ENCODE measurements at regions not wholly inside any gene's neighbourhood (a gene's known extent, or its start where the extent isn't known, plus 50 kb on each side); places are given as distances from the start of the nearest gene placed in this dataset.
"Not testable (repeated sequence)": the region's sequence is repeated elsewhere in the genome, so short reads cannot be mapped to it uniquely, and the experiment has no call there.

DNA sequence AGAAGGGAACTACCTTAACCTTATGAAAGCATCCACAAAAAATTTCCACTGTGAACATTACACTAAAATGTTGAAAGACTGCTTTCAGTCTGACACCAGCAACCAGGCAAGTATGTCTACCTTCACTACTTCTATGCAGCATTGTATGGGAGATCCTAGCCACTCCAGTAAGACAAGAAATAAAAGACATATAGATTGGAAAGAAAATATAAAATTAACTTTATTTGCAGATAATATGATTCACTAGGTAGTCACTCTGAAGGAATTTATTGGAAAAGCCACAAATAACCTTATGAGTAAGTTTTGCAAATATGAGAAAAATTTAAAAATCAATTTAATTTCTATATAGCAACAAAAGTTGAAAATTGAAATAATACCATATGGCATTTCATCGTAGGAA, 172.0 kb downstream of the RERGL start:
- no peak for DNase-seq (ENCODE audit: low spot score)
- TF ChIP-seq, protein P1, sequence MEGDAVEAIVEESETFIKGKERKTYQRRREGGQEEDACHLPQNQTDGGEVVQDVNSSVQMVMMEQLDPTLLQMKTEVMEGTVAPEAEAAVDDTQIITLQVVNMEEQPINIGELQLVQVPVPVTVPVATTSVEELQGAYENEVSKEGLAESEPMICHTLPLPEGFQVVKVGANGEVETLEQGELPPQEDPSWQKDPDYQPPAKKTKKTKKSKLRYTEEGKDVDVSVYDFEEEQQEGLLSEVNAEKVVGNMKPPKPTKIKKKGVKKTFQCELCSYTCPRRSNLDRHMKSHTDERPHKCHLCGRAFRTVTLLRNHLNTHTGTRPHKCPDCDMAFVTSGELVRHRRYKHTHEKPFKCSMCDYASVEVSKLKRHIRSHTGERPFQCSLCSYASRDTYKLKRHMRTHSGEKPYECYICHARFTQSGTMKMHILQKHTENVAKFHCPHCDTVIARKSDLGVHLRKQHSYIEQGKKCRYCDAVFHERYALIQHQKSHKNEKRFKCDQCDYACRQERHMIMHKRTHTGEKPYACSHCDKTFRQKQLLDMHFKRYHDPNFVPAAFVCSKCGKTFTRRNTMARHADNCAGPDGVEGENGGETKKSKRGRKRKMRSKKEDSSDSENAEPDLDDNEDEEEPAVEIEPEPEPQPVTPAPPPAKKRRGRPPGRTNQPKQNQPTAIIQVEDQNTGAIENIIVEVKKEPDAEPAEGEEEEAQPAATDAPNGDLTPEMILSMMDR (IDR thresholded peaks at IDR 0.05; ENCODE audit: extremely low read depth, insufficient read depth, missing control alignments): no peak
- in situ Hi-C loops (cut with MboI; ENCODE audit: low pct_unique_long_range_greater_than_20kb, low sequenced_read_pairs, unreplicated experiment): no loop called here

DNA sequence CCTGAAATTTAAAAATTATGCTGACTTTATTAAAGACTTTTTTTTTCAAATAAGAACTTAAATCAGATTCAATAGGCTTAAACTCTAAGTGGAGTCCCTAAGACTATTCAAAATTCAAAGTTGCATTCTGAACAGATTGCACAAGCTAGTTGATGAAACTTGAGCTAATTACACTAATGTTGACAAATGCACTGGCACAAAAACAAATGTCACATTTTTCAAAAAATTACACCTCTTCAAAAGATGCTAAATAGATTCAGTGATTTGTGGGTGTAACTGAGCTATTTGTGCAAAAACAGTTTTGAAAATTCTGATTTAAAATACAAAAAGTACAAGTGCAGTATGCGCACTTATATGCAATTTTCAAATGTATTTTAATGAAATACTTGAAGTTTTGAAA, 205.4 kb downstream of the RERGL start:
- TF ChIP-seq, protein P1 (IDR thresholded peaks at IDR 0.05; ENCODE audit: extremely low read depth, insufficient read depth, missing control alignments): no peak
- in situ Hi-C loops (cut with MboI; ENCODE audit: low pct_unique_long_range_greater_than_20kb, low sequenced_read_pairs, unreplicated experiment): no loop called here
- DNase-seq (ENCODE audit: low spot score): no peak

DNA sequence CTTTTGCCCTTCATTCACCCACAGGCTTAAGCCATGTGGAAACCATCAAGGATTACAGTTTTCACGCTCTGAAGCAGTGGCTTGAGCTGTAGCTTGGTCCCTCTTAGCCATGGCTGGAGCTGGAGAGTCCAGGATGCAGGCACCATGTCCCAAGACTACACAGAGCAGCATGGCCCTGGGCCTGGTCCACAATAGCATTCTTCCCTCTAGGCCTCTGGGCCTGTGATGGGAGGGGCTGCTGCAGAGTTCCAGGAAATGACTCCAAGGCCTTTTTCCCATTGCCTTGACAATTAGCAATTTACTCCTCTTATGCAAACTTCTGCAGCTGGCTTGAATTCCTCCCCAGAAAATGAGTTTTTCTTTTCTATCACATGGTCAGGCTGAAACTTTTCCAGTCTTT, 211.3 kb downstream of the RERGL start:
- no peak for DNase-seq (ENCODE audit: low spot score)
- in situ Hi-C loops (cut with MboI; ENCODE audit: low pct_unique_long_range_greater_than_20kb, low sequenced_read_pairs, unreplicated experiment): no loop called here
- TF ChIP-seq, protein P1 (IDR thresholded peaks at IDR 0.05; ENCODE audit: extremely low read depth, insufficient read depth, missing control alignments): no peak

DNA sequence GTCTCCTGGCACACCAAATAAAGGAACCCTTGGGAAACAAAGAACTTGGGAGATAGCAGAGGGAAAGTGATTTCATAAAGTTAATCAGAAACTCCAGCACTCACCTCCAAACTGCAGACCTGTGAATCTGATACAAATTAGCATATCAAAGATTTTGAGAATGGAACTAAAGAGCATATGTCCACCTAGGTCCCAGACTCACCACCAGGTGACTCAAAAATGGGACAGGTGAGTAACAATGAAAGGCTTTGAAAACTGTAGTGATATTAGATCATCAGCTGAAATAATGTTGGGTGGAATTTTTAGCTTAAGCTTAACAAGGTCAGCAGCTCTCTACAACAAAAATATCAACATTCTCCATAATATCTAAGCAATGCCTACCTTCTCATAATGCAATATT, 214.8 kb downstream of the RERGL start:
- TF ChIP-seq, protein P1 (IDR thresholded peaks at IDR 0.05; ENCODE audit: extremely low read depth, insufficient read depth, missing control alignments): no peak
- in situ Hi-C loops (cut with MboI; ENCODE audit: low pct_unique_long_range_greater_than_20kb, low sequenced_read_pairs, unreplicated experiment): no loop called here
- DNase-seq (ENCODE audit: low spot score): no peak

DNA sequence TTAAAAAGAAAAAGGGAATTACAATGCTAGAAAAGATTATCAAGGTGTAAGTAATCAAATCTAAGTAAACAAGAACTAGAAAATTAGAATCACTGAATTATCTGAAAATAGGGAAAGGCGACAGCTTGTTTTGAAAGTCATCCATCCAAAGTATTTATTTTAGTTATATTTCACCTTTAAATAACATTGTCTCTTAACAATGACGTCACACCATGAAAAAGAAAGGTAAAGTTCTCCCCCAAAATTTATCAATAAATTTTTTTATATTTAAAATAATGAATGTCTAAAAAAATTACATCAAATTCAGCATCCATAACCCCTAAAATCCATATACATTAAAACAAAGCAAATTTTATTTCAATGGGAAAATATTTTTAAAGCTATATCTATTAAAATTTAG, 223.2 kb downstream of the RERGL start:
- TF ChIP-seq, protein P1 (IDR thresholded peaks at IDR 0.05; ENCODE audit: extremely low read depth, insufficient read depth, missing control alignments): no peak
- in situ Hi-C loops (cut with MboI; ENCODE audit: low pct_unique_long_range_greater_than_20kb, low sequenced_read_pairs, unreplicated experiment): no loop called here
- DNase-seq (ENCODE audit: low spot score): no peak

DNA sequence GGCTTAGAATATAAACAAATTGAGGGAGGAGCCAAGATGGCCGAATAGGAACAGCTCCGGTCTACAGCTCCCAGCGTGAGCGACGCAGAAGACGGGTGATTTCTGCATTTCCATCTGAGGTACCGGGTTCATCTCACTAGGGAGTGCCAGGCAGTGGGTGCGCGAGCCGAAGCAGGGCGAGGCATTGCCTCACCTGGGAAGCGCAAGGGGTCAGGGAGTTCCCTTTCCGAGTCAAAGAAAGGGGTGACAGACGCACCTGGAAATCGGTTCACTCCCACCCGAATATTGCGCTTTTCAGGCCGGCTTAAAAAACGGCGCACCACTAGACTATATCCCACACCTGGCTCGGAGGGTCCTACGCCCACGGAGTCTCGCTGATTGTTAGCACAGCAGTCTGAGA, 234.4 kb downstream of the RERGL start:
- in situ Hi-C loops (cut with MboI; ENCODE audit: low pct_unique_long_range_greater_than_20kb, low sequenced_read_pairs, unreplicated experiment); DNase-seq (ENCODE audit: low spot score): not testable (repeated sequence)

DNA sequence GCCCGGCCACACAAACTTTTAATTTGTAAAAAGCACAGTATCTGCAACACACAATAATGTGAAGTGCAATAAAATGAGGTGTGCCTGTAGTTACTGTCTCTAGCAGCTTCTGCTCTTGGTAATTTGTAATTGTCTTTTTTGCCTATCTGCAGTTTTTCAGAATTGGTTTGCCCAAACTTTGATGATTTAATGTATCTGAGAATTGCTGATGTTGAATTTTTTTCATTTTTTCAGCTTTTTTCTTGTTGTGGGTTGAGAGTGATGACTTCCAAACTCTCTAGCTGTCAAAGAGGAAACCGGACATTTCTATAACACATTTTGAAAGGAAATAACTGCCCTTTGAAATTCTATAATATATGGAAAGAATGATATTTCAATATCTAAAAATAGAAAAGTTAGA, 236.9 kb downstream of the RERGL start:
- DNase-seq (ENCODE audit: low spot score): no peak
- TF ChIP-seq, protein P1 (IDR thresholded peaks at IDR 0.05; ENCODE audit: extremely low read depth, insufficient read depth, missing control alignments): no peak
- in situ Hi-C loops (cut with MboI; ENCODE audit: low pct_unique_long_range_greater_than_20kb, low sequenced_read_pairs, unreplicated experiment): no loop called here

All from GM13977 (cell line).